ENCODE measurements at regions not wholly inside any gene's neighbourhood (a gene's known extent, or its start where the extent isn't known, plus 50 kb on each side); places are given as distances from the start of the nearest gene placed in this dataset.

DNA sequence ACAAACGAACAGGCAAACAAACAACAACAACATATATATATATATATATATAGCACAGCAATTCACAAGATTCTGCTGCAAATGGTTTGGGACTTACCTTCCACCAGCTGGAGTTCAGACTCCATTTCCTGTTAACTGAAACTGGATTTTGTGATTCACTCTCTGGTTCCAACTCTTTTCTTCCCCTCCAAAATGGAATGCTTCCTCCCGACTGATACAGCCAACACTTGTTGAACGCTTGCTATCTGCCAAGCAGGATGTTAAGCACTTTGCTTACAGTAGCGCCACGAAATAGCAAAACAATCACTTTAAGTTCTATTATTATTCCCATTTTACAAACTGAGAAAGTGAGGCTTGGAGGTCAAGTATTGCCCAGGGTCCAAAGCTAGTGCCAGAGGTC lies 116.0 kb upstream of the TMEM132C start:
- no peak for TF ChIP-seq ZZZ3 (IDR thresholded peaks at IDR 0.05; ENCODE audit: control insufficient read depth, insufficient read length, low read depth)
- TF ChIP-seq RFX5 (IDR thresholded peaks at IDR 0.05; ENCODE audit: low read depth, low read length): no peak
- TF ChIP-seq BHLHE40 (IDR thresholded peaks at IDR 0.05; ENCODE audit: borderline replicate concordance in 1 of 2, low read depth in 2 of 2, low read length in 1 of 2): no peak
- TF ChIP-seq POLR2A (IDR thresholded peaks at IDR 0.05; ENCODE audit: low read depth, low read length): no peak
- TF ChIP-seq ETV6 (conservative IDR thresholded peaks at IDR 0.05 in 1 of 2, IDR thresholded peaks at IDR 0.05 in 1 of 2; ENCODE audit: borderline replicate concordance in 1 of 2, low read depth in 1 of 2): no peak
- TF ChIP-seq TAF1 (IDR thresholded peaks at IDR 0.05; ENCODE audit: borderline replicate concordance, low read depth, low read length): no peak
- TF ChIP-seq JUND (IDR thresholded peaks at IDR 0.05; ENCODE audit: low read depth, low read length): no peak
- TF ChIP-seq, protein P1, sequence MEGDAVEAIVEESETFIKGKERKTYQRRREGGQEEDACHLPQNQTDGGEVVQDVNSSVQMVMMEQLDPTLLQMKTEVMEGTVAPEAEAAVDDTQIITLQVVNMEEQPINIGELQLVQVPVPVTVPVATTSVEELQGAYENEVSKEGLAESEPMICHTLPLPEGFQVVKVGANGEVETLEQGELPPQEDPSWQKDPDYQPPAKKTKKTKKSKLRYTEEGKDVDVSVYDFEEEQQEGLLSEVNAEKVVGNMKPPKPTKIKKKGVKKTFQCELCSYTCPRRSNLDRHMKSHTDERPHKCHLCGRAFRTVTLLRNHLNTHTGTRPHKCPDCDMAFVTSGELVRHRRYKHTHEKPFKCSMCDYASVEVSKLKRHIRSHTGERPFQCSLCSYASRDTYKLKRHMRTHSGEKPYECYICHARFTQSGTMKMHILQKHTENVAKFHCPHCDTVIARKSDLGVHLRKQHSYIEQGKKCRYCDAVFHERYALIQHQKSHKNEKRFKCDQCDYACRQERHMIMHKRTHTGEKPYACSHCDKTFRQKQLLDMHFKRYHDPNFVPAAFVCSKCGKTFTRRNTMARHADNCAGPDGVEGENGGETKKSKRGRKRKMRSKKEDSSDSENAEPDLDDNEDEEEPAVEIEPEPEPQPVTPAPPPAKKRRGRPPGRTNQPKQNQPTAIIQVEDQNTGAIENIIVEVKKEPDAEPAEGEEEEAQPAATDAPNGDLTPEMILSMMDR (IDR thresholded peaks at IDR 0.05 in 2 of 3, conservative IDR thresholded peaks at IDR 0.05 in 1 of 3; ENCODE audit: control insufficient read depth in 2 of 3, extremely low read depth in 1 of 3, insufficient read depth in 1 of 3, low read depth in 3 of 3, low read length in 3 of 3): no peak
- TF ChIP-seq NFIC (IDR thresholded peaks at IDR 0.05; ENCODE audit: low read depth, low read length): no peak
- no peak for TF ChIP-seq EZH2 (IDR thresholded peaks at IDR 0.05; ENCODE audit: borderline replicate concordance, control insufficient read depth, low read depth, low read length)
- TF ChIP-seq EED (IDR thresholded peaks at IDR 0.05; ENCODE audit: low read depth): no peak
- no peak for TF ChIP-seq TARDBP (IDR thresholded peaks at IDR 0.05; ENCODE audit: borderline replicate concordance)
- no peak for TF ChIP-seq BACH1 (IDR thresholded peaks at IDR 0.05; ENCODE audit: borderline replicate concordance)
